C4-2B (cell line): ENCODE measurements at regions not wholly inside any gene's neighbourhood (a gene's known extent, or its start where the extent isn't known, plus 50 kb on each side); places are given as distances from the start of the nearest gene placed in this dataset.

Experiments
- ZFX ChIP-seq: fragments of 450-650 bp; IDR thresholded peaks from 2 replicates; pipeline ENCODE4 v1.6.1; 2017
- TF ChIP-seq, protein P1 (sequence below): fragments of 450-650 bp; conservative IDR thresholded peaks from 2 replicates; pipeline ENCODE4 v1.5.1; 2017; ENCODE audit warnings: mild to moderate bottlenecking

DNA sequence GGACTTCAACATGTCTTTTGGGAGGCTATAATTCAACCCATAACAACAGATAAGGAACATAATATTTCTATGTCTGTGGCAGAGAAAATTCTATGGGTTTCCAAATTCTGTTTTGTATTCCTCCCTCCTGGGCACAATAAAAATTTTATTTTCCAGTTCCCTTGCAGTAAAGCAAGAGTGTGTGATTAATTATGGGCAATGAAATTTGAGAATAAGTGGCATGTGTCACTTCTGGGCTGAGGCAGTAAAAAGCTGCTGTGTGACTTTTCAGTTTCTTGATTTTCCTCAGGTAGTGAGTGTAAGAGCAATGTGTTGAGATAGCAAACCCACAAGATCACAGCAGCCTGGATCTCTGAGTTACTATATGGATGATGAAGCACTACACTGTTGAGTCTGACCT, 216.4 kb downstream of the MEIS1 start:
- TF ChIP-seq, protein P1, sequence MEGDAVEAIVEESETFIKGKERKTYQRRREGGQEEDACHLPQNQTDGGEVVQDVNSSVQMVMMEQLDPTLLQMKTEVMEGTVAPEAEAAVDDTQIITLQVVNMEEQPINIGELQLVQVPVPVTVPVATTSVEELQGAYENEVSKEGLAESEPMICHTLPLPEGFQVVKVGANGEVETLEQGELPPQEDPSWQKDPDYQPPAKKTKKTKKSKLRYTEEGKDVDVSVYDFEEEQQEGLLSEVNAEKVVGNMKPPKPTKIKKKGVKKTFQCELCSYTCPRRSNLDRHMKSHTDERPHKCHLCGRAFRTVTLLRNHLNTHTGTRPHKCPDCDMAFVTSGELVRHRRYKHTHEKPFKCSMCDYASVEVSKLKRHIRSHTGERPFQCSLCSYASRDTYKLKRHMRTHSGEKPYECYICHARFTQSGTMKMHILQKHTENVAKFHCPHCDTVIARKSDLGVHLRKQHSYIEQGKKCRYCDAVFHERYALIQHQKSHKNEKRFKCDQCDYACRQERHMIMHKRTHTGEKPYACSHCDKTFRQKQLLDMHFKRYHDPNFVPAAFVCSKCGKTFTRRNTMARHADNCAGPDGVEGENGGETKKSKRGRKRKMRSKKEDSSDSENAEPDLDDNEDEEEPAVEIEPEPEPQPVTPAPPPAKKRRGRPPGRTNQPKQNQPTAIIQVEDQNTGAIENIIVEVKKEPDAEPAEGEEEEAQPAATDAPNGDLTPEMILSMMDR: no peak
- TF ChIP-seq ZFX: no peak
